NB4 (cell line): ENCODE measurements at regions not wholly inside any gene's neighbourhood (a gene's known extent, or its start where the extent isn't known, plus 50 kb on each side); places are given as distances from the start of the nearest gene placed in this dataset.

Experiments
- DNase-seq: peaks from one replicate; pipeline ENCODE4 v3.0.0; 2010; ENCODE audit warnings: low read depth
- H3K4me3 ChIP-seq: one replicate; pipeline ENCODE4 v1.5.1; 2011; ENCODE audit warnings: mild to moderate bottlenecking, low read depth, low read length, moderate library complexity
- CTCF ChIP-seq: IDR thresholded peaks from one replicate; pipeline ENCODE4 v1.5.1; 2012; ENCODE audit warnings: low read depth, low read length
- MAX ChIP-seq: IDR thresholded peaks from 2 replicates; pipeline ENCODE4 v1.6.1; 2011; ENCODE audit warnings: low read depth, low read length
- MYC ChIP-seq: IDR thresholded peaks from 2 replicates; pipeline ENCODE4 v1.6.1; 2011; ENCODE audit warnings: low read depth, low read length
- POLR2A ChIP-seq: IDR thresholded peaks from 2 replicates; pipeline ENCODE4 v1.6.1; 2011; ENCODE audit warnings: mild to moderate bottlenecking; ENCODE audit not compliant: insufficient read length; ENCODE audit errors: extremely low read depth

GRCh38 chr7:24054236-24054635, 229.8 kb upstream of the NPY start:
- no peak overlapping the region for H3K4me3 ChIP-seq
- DNase-seq: no peak
- no peak for TF ChIP-seq MAX
- no peak for TF ChIP-seq POLR2A
- TF ChIP-seq MYC: no peak
- TF ChIP-seq CTCF: no peak

- no peak for DNase-seq
- H3K4me3 ChIP-seq: no peak overlapping the region
- TF ChIP-seq CTCF (peak; percentile 23), MAX (no peak), POLR2A (no peak), MYC (no peak)
Observed at GRCh38 chr7:24057243-24057642, 226.7 kb upstream of the NPY start.

GRCh38 chr7:24058953-24059352, 225.0 kb upstream of the NPY start:
- TF ChIP-seq CTCF (no peak), MAX (no peak), MYC (no peak), POLR2A (no peak)
- no peak for DNase-seq
- no peak overlapping the region for H3K4me3 ChIP-seq

- TF ChIP-seq MYC (no peak), MAX (no peak), CTCF (no peak), POLR2A (no peak)
- DNase-seq: no peak
- no peak overlapping the region for H3K4me3 ChIP-seq
Observed at GRCh38 chr7:24059775-24060174, 224.2 kb upstream of the NPY start.

GRCh38 chr7:24063721-24064120, 220.3 kb upstream of the NPY start:
- DNase-seq: no peak
- TF ChIP-seq MYC: no peak
- TF ChIP-seq MAX: no peak
- TF ChIP-seq POLR2A: no peak
- no peak for TF ChIP-seq CTCF
- no peak overlapping the region for H3K4me3 ChIP-seq

GRCh38 chr7:24069751-24070150, 214.2 kb upstream of the NPY start:
- no peak overlapping the region for H3K4me3 ChIP-seq
- TF ChIP-seq CTCF (no peak), MAX (no peak), POLR2A (no peak), MYC (no peak)
- no peak for DNase-seq
